Kidney (tissue), 13 donors: ENCODE measurements at regions not wholly inside any gene's neighbourhood (a gene's known extent, or its start where the extent isn't known, plus 50 kb on each side); places are given as distances from the start of the nearest gene placed in this dataset.

ENCODE experiments used
- DNase-seq, 5 donors: peaks; one replicate each; pipeline ENCODE4 v3.0.0-alpha.2; 2013 to 2020
- FAIRE-seq: peaks from 2 replicates; lab custom pipeline; 2012; peaks lifted over from hg19 to GRCh38; lab: Jason Lieb, UNC
- H3K27ac ChIP-seq, 2 donors: one replicate each; pipeline ENCODE4 v1.7.0; 2013; ENCODE audit warnings: low read depth in 2 of 2, low read length in 2 of 2, inconsistent platforms in 1 of 2
- H3K27me3 ChIP-seq: one replicate; pipeline ENCODE4 v1.7.1; 2013; ENCODE audit warnings: low read length, inconsistent platforms; ENCODE audit not compliant: control insufficient read depth, insufficient read depth
- H3K36me3 ChIP-seq, 3 donors: one replicate each; pipeline versions ENCODE4 v1.7.0 to v1.7.1; 2013; ENCODE audit warnings: low read length in 3 of 3, control low read depth in 1 of 3, inconsistent platforms in 1 of 3; ENCODE audit not compliant: insufficient read depth in 3 of 3, control insufficient read depth in 2 of 3
- H3K4me1 ChIP-seq, 3 donors: one replicate each; pipeline versions ENCODE4 v1.7.0 to v1.7.1; 2013; ENCODE audit warnings: low read length in 3 of 3, inconsistent platforms in 1 of 3, low read depth in 1 of 3; ENCODE audit not compliant: control insufficient read depth in 2 of 3, insufficient read depth in 2 of 3
- H3K4me3 ChIP-seq, 3 donors: one replicate each; pipeline versions ENCODE4 v1.7.0 to v1.8.1; 2013; ENCODE audit warnings: low read length in 3 of 3, control low read depth in 1 of 3, inconsistent platforms in 1 of 3
- H3K9ac ChIP-seq, 3 donors: one replicate each; pipeline versions ENCODE4 v1.7.0 to v1.7.1; 2013; ENCODE audit warnings: low read length in 3 of 3, control low read depth in 1 of 3, inconsistent platforms in 1 of 3
- H3K9me3 ChIP-seq, 3 donors: one replicate each; pipeline versions ENCODE4 v1.7.0 to v1.7.1; 2013; ENCODE audit warnings: low read length in 3 of 3, control low read depth in 1 of 3, inconsistent platforms in 1 of 3; ENCODE audit not compliant: control insufficient read depth in 2 of 3, insufficient read depth in 1 of 3
- intact Hi-C: fragments of 100-400 bp; cut with DNase I; formaldehyde crosslinking; loops from one replicate; pipeline ENCODE4 v1.11.1; 2022
- TF ChIP-seq, protein P1 (sequence below): IDR thresholded peaks from 3 replicates; pipeline ENCODE4 v1.5.1; 2012; ENCODE audit warnings: mild to moderate bottlenecking, moderate library complexity, borderline replicate concordance; ENCODE audit not compliant: insufficient read depth; ENCODE audit errors: extremely low read depth
- donor health status: control.
- donor health status: control.
- donor health status: control.
- donor health status: control.
- donor health status: control.
- donor health status: DM: yes; HTN: yes; CAD: no.
- donor health status: Normal renal cell carcinoma (clear cell type).

DNA sequence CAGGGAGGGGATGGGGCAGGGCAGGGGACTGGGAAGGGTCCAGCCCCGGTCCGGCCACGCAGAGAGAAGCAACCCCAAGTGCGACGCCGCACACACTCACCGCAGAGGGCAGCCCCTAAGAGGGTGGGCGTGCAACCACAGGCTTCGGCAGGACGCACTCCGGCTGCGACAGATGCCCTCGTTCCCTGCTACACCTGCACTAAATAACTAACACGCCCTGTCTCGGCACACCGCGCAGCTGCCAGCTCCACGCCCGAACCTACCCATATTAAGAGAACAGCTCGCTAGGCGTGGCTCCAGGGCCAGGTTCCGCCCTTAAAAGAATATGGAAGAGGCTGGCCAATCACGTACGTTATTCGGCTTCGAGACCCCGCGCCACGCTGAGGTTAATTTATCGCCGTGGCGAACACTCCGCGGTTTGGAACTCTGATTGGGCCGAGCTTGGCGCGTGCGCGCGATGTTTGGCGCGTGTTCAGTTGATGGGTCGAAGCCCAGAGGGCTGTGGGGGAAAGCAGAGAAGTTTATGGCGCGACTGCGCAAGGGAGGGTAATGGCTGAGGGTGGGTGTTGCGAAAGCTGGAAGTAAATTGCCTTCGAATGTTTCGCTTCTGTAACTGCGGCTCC, 91.1 kb downstream of the OR13A1 start:
- Histone ChIP-seq H3K27ac (no peak overlapping the region), H3K9ac (no peak overlapping the region), H3K4me1 (no peaks in the 10 kb centered on the region), H3K9me3 (peaks cover 0 to 3% (median 0%) of the 10 kb centered on the region in 3 donors), H3K36me3 (no peaks in the 10 kb centered on the region), H3K27me3 (no peaks in the 10 kb centered on the region), H3K4me3 (no peak overlapping the region)
- intact Hi-C loops, result no loop called here
- no peak for DNase-seq
- no peak for FAIRE-seq
- TF ChIP-seq, protein P1, sequence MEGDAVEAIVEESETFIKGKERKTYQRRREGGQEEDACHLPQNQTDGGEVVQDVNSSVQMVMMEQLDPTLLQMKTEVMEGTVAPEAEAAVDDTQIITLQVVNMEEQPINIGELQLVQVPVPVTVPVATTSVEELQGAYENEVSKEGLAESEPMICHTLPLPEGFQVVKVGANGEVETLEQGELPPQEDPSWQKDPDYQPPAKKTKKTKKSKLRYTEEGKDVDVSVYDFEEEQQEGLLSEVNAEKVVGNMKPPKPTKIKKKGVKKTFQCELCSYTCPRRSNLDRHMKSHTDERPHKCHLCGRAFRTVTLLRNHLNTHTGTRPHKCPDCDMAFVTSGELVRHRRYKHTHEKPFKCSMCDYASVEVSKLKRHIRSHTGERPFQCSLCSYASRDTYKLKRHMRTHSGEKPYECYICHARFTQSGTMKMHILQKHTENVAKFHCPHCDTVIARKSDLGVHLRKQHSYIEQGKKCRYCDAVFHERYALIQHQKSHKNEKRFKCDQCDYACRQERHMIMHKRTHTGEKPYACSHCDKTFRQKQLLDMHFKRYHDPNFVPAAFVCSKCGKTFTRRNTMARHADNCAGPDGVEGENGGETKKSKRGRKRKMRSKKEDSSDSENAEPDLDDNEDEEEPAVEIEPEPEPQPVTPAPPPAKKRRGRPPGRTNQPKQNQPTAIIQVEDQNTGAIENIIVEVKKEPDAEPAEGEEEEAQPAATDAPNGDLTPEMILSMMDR, result no peak

DNA sequence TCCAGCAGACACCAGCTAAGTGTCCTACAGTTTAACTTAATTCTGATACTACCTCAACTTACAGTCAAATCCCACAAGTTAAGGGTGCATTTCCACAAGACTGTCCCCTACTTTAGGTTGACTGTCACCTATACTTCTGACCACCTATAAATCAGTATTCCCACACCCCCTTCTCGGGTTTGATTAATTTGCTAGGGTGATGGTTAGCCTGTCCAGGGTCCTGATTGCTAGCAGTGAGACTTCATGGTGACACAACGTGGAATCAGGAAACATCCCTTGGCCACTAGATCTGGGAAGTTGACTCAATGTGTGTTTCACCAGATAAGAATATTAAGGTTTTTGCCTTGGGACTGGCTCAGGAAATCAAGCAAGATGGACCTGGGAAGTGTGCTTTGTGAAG, 88.4 kb downstream of the OR13A1 start:
- no peak for DNase-seq

DNA sequence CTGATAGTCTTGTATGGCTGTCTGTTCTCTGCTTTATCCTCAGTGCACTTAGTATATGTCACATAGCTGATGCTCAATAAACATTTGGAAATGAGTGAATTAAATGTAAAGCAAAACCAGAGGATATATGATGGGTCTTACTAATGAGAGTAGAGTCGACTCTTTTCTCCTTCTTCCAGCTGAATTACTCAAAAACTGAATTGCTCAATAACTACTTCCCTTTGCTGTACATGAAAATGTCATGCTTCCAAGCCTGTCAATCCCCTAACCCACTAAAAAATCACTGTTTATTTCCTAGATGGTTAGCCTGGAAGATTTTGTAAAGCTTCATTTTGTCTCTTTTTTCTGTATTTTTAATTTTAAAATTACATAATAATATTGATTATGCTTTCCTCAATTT, 88.0 kb downstream of the OR13A1 start:
- no peak overlapping the region for H3K4me3 ChIP-seq
- intact Hi-C loops, result no loop called here
- TF ChIP-seq, protein P1, result no peak

More for the DNA sequence above, 88.4 kb downstream of the OR13A1 start:
- Histone ChIP-seq H3K4me1 (no peaks in the 10 kb centered on the region), H3K36me3 (no peaks in the 10 kb centered on the region), H3K9ac (no peak overlapping the region), H3K27ac (no peak overlapping the region), H3K4me3 (no peak overlapping the region), H3K27me3 (no peaks in the 10 kb centered on the region), H3K9me3 (peaks cover 0 to 11% (median 0%) of the 10 kb centered on the region in 3 donors)
- TF ChIP-seq, protein P1, result no peak
- no peak for FAIRE-seq
- intact Hi-C loops, result no loop called here

DNA sequence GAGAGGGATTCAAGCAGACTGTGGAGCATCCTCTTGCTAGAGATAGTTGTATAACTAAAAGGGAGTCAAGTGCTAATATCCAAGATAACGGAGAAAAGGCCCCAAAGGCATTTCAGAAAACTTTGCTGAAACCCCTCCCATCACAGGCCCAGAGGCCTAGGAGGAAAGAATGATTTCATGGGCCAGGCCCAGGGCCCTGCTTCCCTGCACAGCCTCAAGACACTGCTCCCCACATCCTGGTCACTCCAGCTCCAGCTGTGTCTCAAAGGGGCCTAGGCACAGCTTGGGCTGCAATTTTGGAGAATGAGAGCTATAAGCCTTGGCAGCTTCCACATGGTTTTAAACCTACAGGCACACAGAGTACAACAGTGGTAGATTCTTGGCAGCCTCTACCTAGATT, 85.6 kb downstream of the OR13A1 start:
- FAIRE-seq (no peak), DNase-seq (no peak)
- H3K4me1 ChIP-seq, result no peaks in the 10 kb centered on the region
- intact Hi-C loops, result no loop called here
- H3K9ac ChIP-seq, result no peak overlapping the region
- H3K9me3 ChIP-seq, result peaks cover 0 to 11% (median 0%) of the 10 kb centered on the region in 3 donors
- no peaks in the 10 kb centered on the region for H3K36me3 ChIP-seq
- TF ChIP-seq, protein P1, result no peak
- H3K27ac ChIP-seq, result no peak overlapping the region
- H3K4me3 ChIP-seq, result no peak overlapping the region
- H3K27me3 ChIP-seq, result no peaks in the 10 kb centered on the region

More for the DNA sequence above, 88.0 kb downstream of the OR13A1 start:
- H3K27me3 ChIP-seq, result no peaks in the 10 kb centered on the region
- no peak overlapping the region for H3K27ac ChIP-seq
- DNase-seq (no peak), FAIRE-seq (no peak)
- H3K4me1 ChIP-seq, result no peaks in the 10 kb centered on the region
- H3K36me3 ChIP-seq, result no peaks in the 10 kb centered on the region
- H3K9ac ChIP-seq, result no peak overlapping the region
- peaks cover 0 to 11% (median 0%) of the 10 kb centered on the region in 3 donors for H3K9me3 ChIP-seq
